WTC11 (cell line): ENCODE measurements at regions not wholly inside any gene's neighbourhood (a gene's known extent, or its start where the extent isn't known, plus 50 kb on each side); places are given as distances from the start of the nearest gene placed in this dataset.

ENCODE experiments used
- ATAC-seq: fragments of 200-7000 bp; cut with Tn5 transposase; 2 replicates; pipeline ENCODE4 v1.10.0; 2021; ENCODE audit warnings: mild to moderate bottlenecking, moderate library complexity
- CTCF ChIA-PET: fragments of 300-600 bp; sonication (Branson Sonifier 250); formaldehyde crosslinking; loops from one replicate; lab custom pipeline; 2021; ENCODE audit warnings: antibody characterized with exemption; lab: Charles Lee
- POLR2A ChIA-PET: fragments of 350-600 bp; sonication (Branson Sonifier 250); formaldehyde crosslinking; loops from one replicate; lab custom pipeline; 2021; ENCODE audit warnings: antibody characterized with exemption; lab: Charles Lee
- DNase-seq: peaks from one replicate; pipeline ENCODE4 v3.0.0; 2021; ENCODE audit warnings: low spot score
- H3K27ac Mint-ChIP-seq: 2 replicates; pipeline ENCODE4 v1.8.0; 2021; ENCODE audit warnings: mixed read lengths
- H3K27me3 Mint-ChIP-seq: 2 replicates; pipeline ENCODE4 v1.8.0; 2021; ENCODE audit warnings: low read depth, mild to moderate bottlenecking, moderate library complexity, mixed read lengths
- H3K36me3 Mint-ChIP-seq: 2 replicates; pipeline ENCODE4 v1.8.0; 2021; ENCODE audit warnings: mixed read lengths
- H3K4me1 Mint-ChIP-seq: 2 replicates; pipeline ENCODE4 v1.8.0; 2022; ENCODE audit warnings: mixed read lengths
- H3K4me3 Mint-ChIP-seq: 2 replicates; pipeline ENCODE4 v1.8.0; 2021; ENCODE audit warnings: mild to moderate bottlenecking, moderate library complexity, mixed read lengths
- H3K9me3 Mint-ChIP-seq: 2 replicates; pipeline ENCODE4 v1.8.0; 2021; ENCODE audit warnings: mixed read lengths
- AR ChIP-seq: fragments of 250-450 bp; sonication (Bioruptor Pico); IDR thresholded peaks from 2 replicates; pipeline ENCODE4 v1.9.0; 2021; ENCODE audit warnings: mild to moderate bottlenecking
- CBFB ChIP-seq: sonication (generic); formaldehyde crosslinking; IDR thresholded peaks from 2 replicates; pipeline ENCODE4 v1.8.1; 2022; ENCODE audit warnings: mild to moderate bottlenecking, low read depth, missing genetic modification reagents
- IRF2 ChIP-seq: sonication (generic); formaldehyde crosslinking; IDR thresholded peaks from 2 replicates; pipeline ENCODE4 v1.8.0; 2022; ENCODE audit warnings: low read depth, missing genetic modification reagents, borderline replicate concordance
- NR2C2 ChIP-seq: sonication (generic); formaldehyde crosslinking; IDR thresholded peaks from 2 replicates; pipeline ENCODE4 v1.8.0; 2022; ENCODE audit warnings: mild to moderate bottlenecking, missing genetic modification reagents
- ZNF219 ChIP-seq: sonication (generic); formaldehyde crosslinking; IDR thresholded peaks from 2 replicates; pipeline ENCODE4 v1.8.0; 2023; ENCODE audit warnings: missing genetic modification reagents, mild to moderate bottlenecking, borderline replicate concordance
- ZNF423 ChIP-seq: fragments of 250-450 bp; sonication (Bioruptor Pico); IDR thresholded peaks from 2 replicates; pipeline ENCODE4 v2.1.2; 2022; ENCODE audit warnings: mild to moderate bottlenecking, moderate library complexity
- TF ChIP-seq, protein P1 (sequence below): fragments of 250-450 bp; sonication (Bioruptor Pico); IDR thresholded peaks from 2 replicates; pipeline ENCODE4 v1.9.0; 2021; ENCODE audit warnings: moderate library complexity, mild to moderate bottlenecking, inconsistent platforms, borderline replicate concordance
- TF ChIP-seq, protein P2 (sequence below): sonication (generic); formaldehyde crosslinking; IDR thresholded peaks from 2 replicates; pipeline ENCODE4 v1.8.0; 2022; ENCODE audit warnings: mild to moderate bottlenecking, missing genetic modification reagents
- TF ChIP-seq, protein P3 (sequence below): sonication (generic); formaldehyde crosslinking; IDR thresholded peaks from 2 replicates; pipeline ENCODE4 v1.8.1; 2022; ENCODE audit warnings: missing genetic modification reagents, borderline replicate concordance
- TF ChIP-seq, protein P4 (sequence below): sonication (generic); formaldehyde crosslinking; IDR thresholded peaks from 2 replicates; pipeline ENCODE4 v1.8.1; 2023; ENCODE audit warnings: mild to moderate bottlenecking, missing genetic modification reagents
- TF ChIP-seq, protein P5 (sequence below): sonication (generic); formaldehyde crosslinking; IDR thresholded peaks from 2 replicates; pipeline ENCODE4 v1.8.0; 2023; ENCODE audit warnings: mild to moderate bottlenecking, missing genetic modification reagents
- TF ChIP-seq, protein P6 (sequence below): sonication (generic); formaldehyde crosslinking; IDR thresholded peaks from 2 replicates; pipeline ENCODE4 v1.8.1; 2023; ENCODE audit warnings: mild to moderate bottlenecking, missing genetic modification reagents, moderate library complexity

DNA sequence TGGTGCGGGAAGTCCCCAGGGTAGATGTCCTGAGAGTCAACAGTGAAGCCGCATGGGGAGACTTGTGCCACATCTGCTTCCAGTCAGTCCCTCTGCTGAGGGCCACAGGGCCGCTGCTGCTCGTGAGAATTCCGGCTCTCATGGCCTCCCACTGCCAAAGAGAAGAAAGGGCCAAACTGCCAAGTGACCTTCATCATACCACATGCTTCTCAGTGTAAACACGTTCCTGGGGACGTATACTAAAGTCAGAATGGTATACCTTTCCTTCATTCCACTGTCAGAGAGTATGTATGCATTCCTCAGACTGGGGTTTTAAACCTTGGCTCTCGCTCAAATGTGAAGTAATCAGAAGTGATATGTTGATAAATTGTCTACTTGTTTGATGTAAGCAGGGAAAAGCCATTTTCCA lies 52.8 kb upstream of the SEC61G start:
- ATAC-seq (no peak), DNase-seq (no peak)
- ChIA-PET POLR2A (interaction anchor here (0.6 kb wide), 1 partner anchor 276 kb away, joined by 6 read pairs; no protein-coding TSS in a partner anchor), CTCF (no interaction called here)
- no peaks in the 10 kb centered on the region for H3K4me1 Mint-ChIP-seq
- H3K9me3 Mint-ChIP-seq = peaks cover 27% of the 10 kb centered on the region
- no peak for TF ChIP-seq AR (CRISPR knock-in tag)
- TF ChIP-seq, protein P1, sequence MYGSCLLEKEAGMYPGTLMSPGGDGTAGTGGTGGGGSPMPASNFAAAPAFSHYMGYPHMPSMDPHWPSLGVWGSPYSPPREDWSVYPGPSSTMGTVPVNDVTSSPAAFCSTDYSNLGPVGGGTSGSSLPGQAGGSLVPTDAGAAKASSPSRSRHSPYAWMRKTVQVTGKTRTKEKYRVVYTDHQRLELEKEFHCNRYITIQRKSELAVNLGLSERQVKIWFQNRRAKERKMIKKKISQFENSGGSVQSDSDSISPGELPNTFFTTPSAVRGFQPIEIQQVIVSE (CRISPR knock-in tag) = no peak
- TF ChIP-seq, protein P2, sequence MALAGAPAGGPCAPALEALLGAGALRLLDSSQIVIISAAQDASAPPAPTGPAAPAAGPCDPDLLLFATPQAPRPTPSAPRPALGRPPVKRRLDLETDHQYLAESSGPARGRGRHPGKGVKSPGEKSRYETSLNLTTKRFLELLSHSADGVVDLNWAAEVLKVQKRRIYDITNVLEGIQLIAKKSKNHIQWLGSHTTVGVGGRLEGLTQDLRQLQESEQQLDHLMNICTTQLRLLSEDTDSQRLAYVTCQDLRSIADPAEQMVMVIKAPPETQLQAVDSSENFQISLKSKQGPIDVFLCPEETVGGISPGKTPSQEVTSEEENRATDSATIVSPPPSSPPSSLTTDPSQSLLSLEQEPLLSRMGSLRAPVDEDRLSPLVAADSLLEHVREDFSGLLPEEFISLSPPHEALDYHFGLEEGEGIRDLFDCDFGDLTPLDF (CRISPR knock-in tag) = no peak
- H3K36me3 Mint-ChIP-seq = peaks cover 20% of the 10 kb centered on the region
- no peaks in the 10 kb centered on the region; the same call in 1 of the 2 replicates for H3K27me3 Mint-ChIP-seq
- no peak overlapping the region for H3K4me3 Mint-ChIP-seq
- H3K27ac Mint-ChIP-seq = no peak overlapping the region

DNA sequence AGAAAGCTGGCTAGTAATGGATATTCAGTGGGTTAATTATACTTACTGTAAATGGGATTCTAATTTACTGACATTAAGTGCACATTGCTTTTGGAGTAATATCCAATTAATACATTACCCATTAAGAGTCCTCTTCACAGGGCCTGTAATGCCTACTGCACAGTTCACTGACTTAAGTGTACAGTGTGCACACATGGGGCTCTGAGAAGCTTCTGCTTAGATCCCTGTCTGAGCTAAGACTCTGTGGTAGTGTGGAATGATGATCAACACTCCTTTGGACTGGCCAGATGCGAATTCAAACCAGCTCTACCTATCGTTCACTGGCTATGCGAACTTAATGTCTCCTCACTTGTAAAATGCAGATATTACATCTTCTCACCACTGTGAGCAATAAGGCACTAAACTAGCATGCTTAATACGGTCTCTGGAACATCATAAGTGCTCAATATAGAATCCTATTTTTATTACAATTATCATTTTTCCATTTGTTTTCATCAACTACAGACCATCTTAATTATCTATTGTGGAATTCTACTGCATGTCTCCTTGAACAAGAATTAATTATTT lies 53.8 kb upstream of the SEC61G start:
- POLR2A ChIA-PET = interaction anchor here (0.5 kb wide), 1 partner anchor 189 kb away, joined by 3 read pairs; no protein-coding TSS in a partner anchor
- H3K4me1 Mint-ChIP-seq = peaks cover 2% of the 10 kb centered on the region; the same call in 1 of the 2 replicates
- TF ChIP-seq, protein P3, sequence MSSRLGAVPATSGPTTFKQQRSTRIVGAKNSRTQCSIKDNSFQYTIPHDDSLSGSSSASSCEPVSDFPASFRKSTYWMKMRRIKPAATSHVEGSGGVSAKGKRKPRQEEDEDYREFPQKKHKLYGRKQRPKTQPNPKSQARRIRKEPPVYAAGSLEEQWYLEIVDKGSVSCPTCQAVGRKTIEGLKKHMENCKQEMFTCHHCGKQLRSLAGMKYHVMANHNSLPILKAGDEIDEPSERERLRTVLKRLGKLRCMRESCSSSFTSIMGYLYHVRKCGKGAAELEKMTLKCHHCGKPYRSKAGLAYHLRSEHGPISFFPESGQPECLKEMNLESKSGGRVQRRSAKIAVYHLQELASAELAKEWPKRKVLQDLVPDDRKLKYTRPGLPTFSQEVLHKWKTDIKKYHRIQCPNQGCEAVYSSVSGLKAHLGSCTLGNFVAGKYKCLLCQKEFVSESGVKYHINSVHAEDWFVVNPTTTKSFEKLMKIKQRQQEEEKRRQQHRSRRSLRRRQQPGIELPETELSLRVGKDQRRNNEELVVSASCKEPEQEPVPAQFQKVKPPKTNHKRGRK (CRISPR knock-in tag) = no peak
- TF ChIP-seq NR2C2 (CRISPR knock-in tag) = no peak
- TF ChIP-seq, all 79 proteins: peak for 0
- no peak overlapping the region for H3K27ac Mint-ChIP-seq
- no peak for ATAC-seq
- no peaks in the 10 kb centered on the region; the same call in 1 of the 2 replicates for H3K27me3 Mint-ChIP-seq
- peaks cover 24% of the 10 kb centered on the region for H3K9me3 Mint-ChIP-seq
- DNase-seq = no peak
- peaks cover 18% of the 10 kb centered on the region for H3K36me3 Mint-ChIP-seq
- CTCF ChIA-PET = no interaction called here
- no peak overlapping the region for H3K4me3 Mint-ChIP-seq

- H3K27ac Mint-ChIP-seq = no peak overlapping the region
- H3K9me3 Mint-ChIP-seq = peaks cover 18% of the 10 kb centered on the region
- ChIA-PET CTCF (no interaction called here), POLR2A (interaction anchor here (0.5 kb wide), 1 partner anchor 189 kb away, joined by 3 read pairs; no protein-coding TSS in a partner anchor)
- DNase-seq = no peak
- no peaks in the 10 kb centered on the region; the same call in 1 of the 2 replicates for H3K27me3 Mint-ChIP-seq
- peaks cover 12% of the 10 kb centered on the region for H3K36me3 Mint-ChIP-seq
- H3K4me3 Mint-ChIP-seq = no peak overlapping the region
- peaks cover 6% of the 10 kb centered on the region for H3K4me1 Mint-ChIP-seq
- no peak for ATAC-seq
- TF ChIP-seq, protein P2 (CRISPR knock-in tag) = no peak
- TF ChIP-seq, protein P4, sequence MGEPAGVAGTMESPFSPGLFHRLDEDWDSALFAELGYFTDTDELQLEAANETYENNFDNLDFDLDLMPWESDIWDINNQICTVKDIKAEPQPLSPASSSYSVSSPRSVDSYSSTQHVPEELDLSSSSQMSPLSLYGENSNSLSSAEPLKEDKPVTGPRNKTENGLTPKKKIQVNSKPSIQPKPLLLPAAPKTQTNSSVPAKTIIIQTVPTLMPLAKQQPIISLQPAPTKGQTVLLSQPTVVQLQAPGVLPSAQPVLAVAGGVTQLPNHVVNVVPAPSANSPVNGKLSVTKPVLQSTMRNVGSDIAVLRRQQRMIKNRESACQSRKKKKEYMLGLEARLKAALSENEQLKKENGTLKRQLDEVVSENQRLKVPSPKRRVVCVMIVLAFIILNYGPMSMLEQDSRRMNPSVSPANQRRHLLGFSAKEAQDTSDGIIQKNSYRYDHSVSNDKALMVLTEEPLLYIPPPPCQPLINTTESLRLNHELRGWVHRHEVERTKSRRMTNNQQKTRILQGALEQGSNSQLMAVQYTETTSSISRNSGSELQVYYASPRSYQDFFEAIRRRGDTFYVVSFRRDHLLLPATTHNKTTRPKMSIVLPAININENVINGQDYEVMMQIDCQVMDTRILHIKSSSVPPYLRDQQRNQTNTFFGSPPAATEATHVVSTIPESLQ = no peak
- TF ChIP-seq, protein P5, sequence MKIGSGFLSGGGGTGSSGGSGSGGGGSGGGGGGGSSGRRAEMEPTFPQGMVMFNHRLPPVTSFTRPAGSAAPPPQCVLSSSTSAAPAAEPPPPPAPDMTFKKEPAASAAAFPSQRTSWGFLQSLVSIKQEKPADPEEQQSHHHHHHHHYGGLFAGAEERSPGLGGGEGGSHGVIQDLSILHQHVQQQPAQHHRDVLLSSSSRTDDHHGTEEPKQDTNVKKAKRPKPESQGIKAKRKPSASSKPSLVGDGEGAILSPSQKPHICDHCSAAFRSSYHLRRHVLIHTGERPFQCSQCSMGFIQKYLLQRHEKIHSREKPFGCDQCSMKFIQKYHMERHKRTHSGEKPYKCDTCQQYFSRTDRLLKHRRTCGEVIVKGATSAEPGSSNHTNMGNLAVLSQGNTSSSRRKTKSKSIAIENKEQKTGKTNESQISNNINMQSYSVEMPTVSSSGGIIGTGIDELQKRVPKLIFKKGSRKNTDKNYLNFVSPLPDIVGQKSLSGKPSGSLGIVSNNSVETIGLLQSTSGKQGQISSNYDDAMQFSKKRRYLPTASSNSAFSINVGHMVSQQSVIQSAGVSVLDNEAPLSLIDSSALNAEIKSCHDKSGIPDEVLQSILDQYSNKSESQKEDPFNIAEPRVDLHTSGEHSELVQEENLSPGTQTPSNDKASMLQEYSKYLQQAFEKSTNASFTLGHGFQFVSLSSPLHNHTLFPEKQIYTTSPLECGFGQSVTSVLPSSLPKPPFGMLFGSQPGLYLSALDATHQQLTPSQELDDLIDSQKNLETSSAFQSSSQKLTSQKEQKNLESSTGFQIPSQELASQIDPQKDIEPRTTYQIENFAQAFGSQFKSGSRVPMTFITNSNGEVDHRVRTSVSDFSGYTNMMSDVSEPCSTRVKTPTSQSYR = no peak
- TF ChIP-seq IRF2 (CRISPR knock-in tag) = no peak
- no peak for TF ChIP-seq ZNF219 (CRISPR knock-in tag)
- no peak for TF ChIP-seq ZNF423
- TF ChIP-seq, protein P6, sequence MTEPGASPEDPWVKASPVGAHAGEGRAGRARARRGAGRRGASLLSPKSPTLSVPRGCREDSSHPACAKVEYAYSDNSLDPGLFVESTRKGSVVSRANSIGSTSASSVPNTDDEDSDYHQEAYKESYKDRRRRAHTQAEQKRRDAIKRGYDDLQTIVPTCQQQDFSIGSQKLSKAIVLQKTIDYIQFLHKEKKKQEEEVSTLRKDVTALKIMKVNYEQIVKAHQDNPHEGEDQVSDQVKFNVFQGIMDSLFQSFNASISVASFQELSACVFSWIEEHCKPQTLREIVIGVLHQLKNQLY (CRISPR knock-in tag) = no peak
- no peak for TF ChIP-seq AR (CRISPR knock-in tag)
- no peak for TF ChIP-seq CBFB (CRISPR knock-in tag)
Observed at GRCh38 chr7:54813398-54813797, 54.4 kb upstream of the SEC61G start.
